ENCODE measurements at regions not wholly inside any gene's neighbourhood (a gene's known extent, or its start where the extent isn't known, plus 50 kb on each side); places are given as distances from the start of the nearest gene placed in this dataset.

DNA sequence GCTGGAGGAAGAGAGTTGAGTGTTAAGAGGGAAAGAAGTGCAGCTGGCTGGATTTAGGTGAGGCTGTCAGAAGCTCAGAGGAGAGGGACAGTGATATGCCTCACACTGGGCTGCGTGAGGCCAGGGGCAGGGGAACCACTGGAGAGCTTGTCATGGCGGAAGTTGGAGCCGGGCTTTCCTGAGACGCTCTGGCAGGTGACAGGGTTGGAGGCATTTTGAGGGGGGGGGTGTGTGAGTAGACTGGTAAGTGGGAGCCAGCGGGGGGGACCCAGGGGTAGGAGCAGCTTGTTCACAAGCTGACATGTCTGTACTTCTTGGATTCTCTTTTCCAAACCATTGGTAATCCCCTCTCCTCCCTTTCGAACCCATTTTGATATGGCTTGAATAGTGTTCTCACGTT, 331.5 kb upstream of the RGMA start:
- no peak overlapping the region for H3K4me3 ChIP-seq
- TF ChIP-seq, protein P1, sequence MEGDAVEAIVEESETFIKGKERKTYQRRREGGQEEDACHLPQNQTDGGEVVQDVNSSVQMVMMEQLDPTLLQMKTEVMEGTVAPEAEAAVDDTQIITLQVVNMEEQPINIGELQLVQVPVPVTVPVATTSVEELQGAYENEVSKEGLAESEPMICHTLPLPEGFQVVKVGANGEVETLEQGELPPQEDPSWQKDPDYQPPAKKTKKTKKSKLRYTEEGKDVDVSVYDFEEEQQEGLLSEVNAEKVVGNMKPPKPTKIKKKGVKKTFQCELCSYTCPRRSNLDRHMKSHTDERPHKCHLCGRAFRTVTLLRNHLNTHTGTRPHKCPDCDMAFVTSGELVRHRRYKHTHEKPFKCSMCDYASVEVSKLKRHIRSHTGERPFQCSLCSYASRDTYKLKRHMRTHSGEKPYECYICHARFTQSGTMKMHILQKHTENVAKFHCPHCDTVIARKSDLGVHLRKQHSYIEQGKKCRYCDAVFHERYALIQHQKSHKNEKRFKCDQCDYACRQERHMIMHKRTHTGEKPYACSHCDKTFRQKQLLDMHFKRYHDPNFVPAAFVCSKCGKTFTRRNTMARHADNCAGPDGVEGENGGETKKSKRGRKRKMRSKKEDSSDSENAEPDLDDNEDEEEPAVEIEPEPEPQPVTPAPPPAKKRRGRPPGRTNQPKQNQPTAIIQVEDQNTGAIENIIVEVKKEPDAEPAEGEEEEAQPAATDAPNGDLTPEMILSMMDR (IDR thresholded peaks at IDR 0.05): no peak
- TF ChIP-seq POLR2A (IDR thresholded peaks at IDR 0.05): no peak
- H3K9me3 ChIP-seq: no peaks in the 10 kb centered on the region
- H3K27ac ChIP-seq: no peak overlapping the region
- intact Hi-C loops (cut with DNase I): no loop called here
- DNase-seq: no peak
- WGBS, 2 donors: 74 to 80% methylated on average over 7 of the region's 7 CpGs
- no peaks in the 10 kb centered on the region for H3K27me3 ChIP-seq
- no peaks in the 10 kb centered on the region for H3K36me3 ChIP-seq
- no peaks in the 10 kb centered on the region for H3K4me1 ChIP-seq

DNA sequence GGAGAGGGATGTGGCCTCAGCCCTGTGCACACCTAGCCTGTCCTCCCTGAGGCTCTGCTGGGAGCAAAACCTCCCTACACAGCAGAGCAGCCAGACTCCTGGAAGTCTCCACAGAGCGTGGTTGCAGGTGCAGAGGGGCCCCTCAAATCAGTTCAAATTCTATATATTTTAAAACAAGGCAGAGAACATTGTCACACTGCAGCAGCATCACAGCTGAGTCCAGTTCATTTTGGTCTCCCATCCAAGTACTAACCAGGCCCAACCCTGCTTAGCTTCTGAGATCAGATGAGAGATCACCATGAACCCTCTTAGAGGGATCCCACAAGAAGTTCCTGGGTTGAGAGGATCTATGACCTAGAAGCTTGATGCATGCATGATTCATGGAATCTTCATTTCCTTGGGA, 331.0 kb upstream of the RGMA start:
- intact Hi-C loops (cut with DNase I): no loop called here
- Histone ChIP-seq H3K4me3 (no peak overlapping the region), H3K36me3 (no peaks in the 10 kb centered on the region), H3K9me3 (no peaks in the 10 kb centered on the region), H3K27ac (no peak overlapping the region), H3K4me1 (no peaks in the 10 kb centered on the region), H3K27me3 (no peaks in the 10 kb centered on the region)
- WGBS, 2 donors: 86% methylated on average over 1 of the region's 1 CpG
- TF ChIP-seq, protein P1 (IDR thresholded peaks at IDR 0.05): no peak
- no peak for TF ChIP-seq POLR2A (IDR thresholded peaks at IDR 0.05)
- no peak for DNase-seq

DNA sequence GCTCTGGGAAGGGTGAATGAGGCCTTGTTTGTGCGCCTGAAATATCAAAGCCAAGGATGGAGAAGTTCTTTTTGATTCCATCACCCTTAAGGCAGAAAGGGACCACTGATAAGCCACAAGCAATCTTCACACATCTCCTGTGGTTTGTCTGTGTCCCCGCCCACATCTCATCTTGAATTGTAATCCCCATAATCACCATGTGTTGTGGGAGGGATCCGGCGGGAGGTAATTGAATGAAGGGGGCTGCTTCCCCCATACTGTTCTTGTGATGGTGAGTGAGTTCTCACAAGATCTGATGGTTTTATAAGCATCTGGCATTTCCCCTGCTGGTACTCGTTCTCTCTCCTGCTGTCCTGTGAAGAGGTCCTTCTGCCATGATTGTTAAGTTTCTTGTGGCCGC, 329.6 kb upstream of the RGMA start:
- H3K27ac ChIP-seq: no peak overlapping the region
- WGBS, 2 donors: 83 to 87% methylated on average over 6 of the region's 6 CpGs
- no peaks in the 10 kb centered on the region for H3K27me3 ChIP-seq
- no peaks in the 10 kb centered on the region for H3K9me3 ChIP-seq
- no peak for DNase-seq
- H3K4me1 ChIP-seq: peaks cover 0 to 7% (median 3%) of the 10 kb centered on the region in 3 donors
- no peak overlapping the region for H3K4me3 ChIP-seq
- intact Hi-C loops (cut with DNase I): no loop called here
- H3K36me3 ChIP-seq: no peaks in the 10 kb centered on the region
- TF ChIP-seq, protein P1 (IDR thresholded peaks at IDR 0.05): no peak
- TF ChIP-seq POLR2A (IDR thresholded peaks at IDR 0.05): no peak

DNA sequence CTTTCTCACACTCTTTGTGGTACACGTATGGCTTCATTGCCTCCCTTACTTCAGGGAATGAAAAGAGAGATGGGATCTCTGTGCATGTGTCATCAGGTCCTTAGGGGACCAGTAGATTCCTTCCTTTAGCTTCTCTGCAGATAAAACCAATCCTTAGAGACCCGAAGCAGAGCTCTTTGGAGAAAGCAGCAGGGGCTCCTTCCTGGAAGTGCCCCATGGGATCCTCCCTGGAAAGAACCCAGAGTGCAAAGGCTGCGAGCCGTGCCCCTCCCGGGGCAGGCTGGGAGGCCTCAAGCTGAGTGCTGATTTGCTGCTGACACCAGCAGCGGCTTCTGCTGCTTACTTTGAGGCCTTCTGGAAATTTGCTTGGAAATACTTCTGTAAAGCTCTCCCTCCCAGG, 328.6 kb upstream of the RGMA start:
- TF ChIP-seq POLR2A (IDR thresholded peaks at IDR 0.05): no peak
- TF ChIP-seq, protein P1 (IDR thresholded peaks at IDR 0.05): no peak

DNA sequence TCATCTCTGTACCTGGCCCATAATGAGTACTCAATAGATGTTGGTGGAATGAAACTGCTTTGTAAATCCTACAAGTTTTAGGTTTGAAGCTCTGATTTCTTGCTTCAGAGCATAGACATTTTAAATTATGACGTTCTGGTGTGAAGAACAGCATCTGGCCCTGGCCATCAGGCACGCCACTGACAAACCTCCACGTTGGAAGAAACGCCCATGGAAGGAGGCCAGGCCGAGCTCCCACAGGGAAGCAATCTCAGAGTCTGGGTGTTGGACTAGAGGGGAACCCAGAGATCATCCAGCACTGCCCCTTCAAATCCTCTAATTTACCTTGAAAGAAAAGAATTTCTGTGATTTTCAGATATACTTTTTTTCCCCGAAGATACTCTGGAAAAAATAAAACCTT, 328.1 kb upstream of the RGMA start:
- Histone ChIP-seq H3K4me1 (peaks cover 0 to 11% (median 3%) of the 10 kb centered on the region in 3 donors), H3K27me3 (no peaks in the 10 kb centered on the region), H3K36me3 (no peaks in the 10 kb centered on the region), H3K9me3 (no peaks in the 10 kb centered on the region), H3K27ac (no peak overlapping the region), H3K4me3 (no peak overlapping the region)
- 80 to 90% methylated on average over 6 of the region's 6 CpGs for WGBS, 2 donors
- intact Hi-C loops (cut with DNase I): no loop called here
- TF ChIP-seq, protein P1 (IDR thresholded peaks at IDR 0.05): no peak
- TF ChIP-seq POLR2A (IDR thresholded peaks at IDR 0.05): no peak
- no peak for DNase-seq

More for the DNA sequence above, 328.6 kb upstream of the RGMA start:
- H3K9me3 ChIP-seq: no peaks in the 10 kb centered on the region
- H3K4me1 ChIP-seq: peaks cover 0 to 11% (median 3%) of the 10 kb centered on the region in 3 donors
- no peak overlapping the region for H3K27ac ChIP-seq
- 56 to 81% methylated on average over 2 to 3 of the region's 6 CpGs for WGBS, 2 donors
- intact Hi-C loops (cut with DNase I): no loop called here
- no peak for DNase-seq
- no peaks in the 10 kb centered on the region for H3K27me3 ChIP-seq
- no peaks in the 10 kb centered on the region for H3K36me3 ChIP-seq
- no peak overlapping the region for H3K4me3 ChIP-seq
